OCI-LY1 (cell line): ENCODE measurements at regions not wholly inside any gene's neighbourhood (a gene's known extent, or its start where the extent isn't known, plus 50 kb on each side); places are given as distances from the start of the nearest gene placed in this dataset.
"Not testable (repeated sequence)": the region's sequence is repeated elsewhere in the genome, so short reads cannot be mapped to it uniquely, and the experiment has no call there.

Experiments
- H2AFZ ChIP-seq: fragments of 200-600 bp; sonication (generic), shearing (Covaris generic); 2 replicates; pipeline ENCODE4 v1.6.0; 2014; ENCODE audit warnings: antibody characterized with exemption, mild to moderate bottlenecking, low read length
- H3F3A ChIP-seq: fragments of 200-600 bp; sonication (generic), shearing (Covaris generic); 2 replicates; pipeline ENCODE4 v1.6.0; 2014; ENCODE audit warnings: mild to moderate bottlenecking, antibody characterized with exemption, low read length, moderate library complexity; ENCODE audit not compliant: insufficient read depth
- H3K27ac ChIP-seq: fragments of 200-600 bp; sonication (generic); 2 replicates; pipeline ENCODE4 v1.5.1; 2014; ENCODE audit warnings: low read length, mixed run types, mild to moderate bottlenecking, low read depth; ENCODE audit not compliant: poor library complexity, severe bottlenecking
- H3K27me3 ChIP-seq: fragments of 200-600 bp; sonication (generic); 2 replicates; pipeline ENCODE4 v1.6.0; 2014; ENCODE audit warnings: antibody characterized with exemption, mild to moderate bottlenecking, low read length, moderate library complexity; ENCODE audit not compliant: insufficient read depth
- H3K36me3 ChIP-seq: fragments of 200-600 bp; sonication (generic); 2 replicates; pipeline ENCODE4 v1.6.1; 2014; ENCODE audit warnings: mild to moderate bottlenecking, antibody characterized with exemption, low read length, moderate library complexity, mixed read lengths; ENCODE audit not compliant: insufficient read depth
- H3K4me1 ChIP-seq: fragments of 200-600 bp; sonication (generic); 2 replicates; pipeline ENCODE4 v1.5.1; 2014; ENCODE audit warnings: mild to moderate bottlenecking, low read length, moderate library complexity; ENCODE audit not compliant: insufficient read depth, severe bottlenecking
- H3K4me2 ChIP-seq: fragments of 200-600 bp; sonication (generic), shearing (Covaris generic); 2 replicates; pipeline ENCODE4 v1.6.1; 2014; ENCODE audit warnings: low read length
- H3K4me3 ChIP-seq: fragments of 200-600 bp; sonication (generic); 2 replicates; pipeline ENCODE4 v1.5.1; 2014; ENCODE audit warnings: low read length, low read depth, mild to moderate bottlenecking, mixed read lengths; ENCODE audit not compliant: poor library complexity, severe bottlenecking
- H3K79me2 ChIP-seq: fragments of 200-600 bp; shearing (Covaris generic); 2 replicates; pipeline ENCODE4 v1.6.1; 2016; ENCODE audit warnings: mixed run types, low read length, mixed read lengths; ENCODE audit not compliant: insufficient read depth
- H3K9ac ChIP-seq: fragments of 200-600 bp; sonication (generic), shearing (Covaris generic); 2 replicates; pipeline ENCODE4 v1.6.1; 2014; ENCODE audit warnings: mild to moderate bottlenecking, low read length, mixed read lengths
- H3K9me2 ChIP-seq: fragments of 200-600 bp; sonication (generic), shearing (Covaris generic); 2 replicates; pipeline ENCODE4 v1.6.1; 2014; ENCODE audit warnings: low read depth, mild to moderate bottlenecking, low read length, mixed read lengths
- H3K9me3 ChIP-seq: fragments of 200-600 bp; shearing (Covaris generic); 2 replicates; pipeline ENCODE4 v1.6.1; 2014; ENCODE audit warnings: low read length, mixed read lengths
- H4K20me1 ChIP-seq: fragments of 200-600 bp; sonication (generic), shearing (Covaris generic); 2 replicates; pipeline ENCODE4 v1.6.0; 2016; ENCODE audit warnings: mild to moderate bottlenecking, low read length; ENCODE audit not compliant: insufficient read depth
- EZH2 ChIP-seq: fragments of 200-600 bp; sonication (generic), shearing (Covaris generic); IDR thresholded peaks from 2 replicates; pipeline ENCODE4 v1.8.0; 2017; ENCODE audit warnings: borderline replicate concordance, mixed run types, mild to moderate bottlenecking, antibody characterized with exemption, low read length, moderate library complexity, mixed read lengths
- TF ChIP-seq, protein P1 (sequence below): fragments of 200-600 bp; sonication (generic), shearing (Covaris generic); IDR thresholded peaks from 2 replicates; pipeline ENCODE4 v1.5.1; 2017; ENCODE audit warnings: mild to moderate bottlenecking, antibody characterized with exemption, low read length, moderate library complexity, mixed read lengths

DNA sequence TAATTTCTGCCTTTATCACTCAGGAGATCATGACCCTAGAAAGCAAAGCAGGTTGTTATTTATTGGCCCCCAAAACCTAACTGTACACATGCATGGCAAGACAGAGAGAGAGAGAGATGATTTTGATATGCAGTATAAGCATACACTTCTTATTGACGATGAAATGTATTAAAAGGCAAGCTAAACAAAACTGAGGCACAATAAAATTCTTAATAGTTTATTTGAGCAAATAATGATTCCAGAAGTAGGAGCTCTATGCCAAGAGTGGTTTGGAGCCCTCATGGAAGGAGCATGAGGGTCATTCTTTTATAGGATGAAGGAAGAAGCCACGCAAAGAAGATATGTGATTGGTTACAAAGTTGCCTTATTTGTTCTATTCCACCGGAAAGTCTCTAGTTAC is 616.0 kb downstream of the FBXO15 start:
- H3K4me3 ChIP-seq: no peak overlapping the region
- H3K4me2 ChIP-seq: no peak overlapping the region
- no peaks in the 10 kb centered on the region for H3F3A ChIP-seq
- no peaks in the 10 kb centered on the region for H3K9me2 ChIP-seq
- no peaks in the 10 kb centered on the region for H3K9me3 ChIP-seq
- no peaks in the 10 kb centered on the region for H3K79me2 ChIP-seq
- TF ChIP-seq EZH2: no peak
- TF ChIP-seq, protein P1, sequence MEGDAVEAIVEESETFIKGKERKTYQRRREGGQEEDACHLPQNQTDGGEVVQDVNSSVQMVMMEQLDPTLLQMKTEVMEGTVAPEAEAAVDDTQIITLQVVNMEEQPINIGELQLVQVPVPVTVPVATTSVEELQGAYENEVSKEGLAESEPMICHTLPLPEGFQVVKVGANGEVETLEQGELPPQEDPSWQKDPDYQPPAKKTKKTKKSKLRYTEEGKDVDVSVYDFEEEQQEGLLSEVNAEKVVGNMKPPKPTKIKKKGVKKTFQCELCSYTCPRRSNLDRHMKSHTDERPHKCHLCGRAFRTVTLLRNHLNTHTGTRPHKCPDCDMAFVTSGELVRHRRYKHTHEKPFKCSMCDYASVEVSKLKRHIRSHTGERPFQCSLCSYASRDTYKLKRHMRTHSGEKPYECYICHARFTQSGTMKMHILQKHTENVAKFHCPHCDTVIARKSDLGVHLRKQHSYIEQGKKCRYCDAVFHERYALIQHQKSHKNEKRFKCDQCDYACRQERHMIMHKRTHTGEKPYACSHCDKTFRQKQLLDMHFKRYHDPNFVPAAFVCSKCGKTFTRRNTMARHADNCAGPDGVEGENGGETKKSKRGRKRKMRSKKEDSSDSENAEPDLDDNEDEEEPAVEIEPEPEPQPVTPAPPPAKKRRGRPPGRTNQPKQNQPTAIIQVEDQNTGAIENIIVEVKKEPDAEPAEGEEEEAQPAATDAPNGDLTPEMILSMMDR: no peak
- no peak overlapping the region for H3K9ac ChIP-seq
- no peak overlapping the region for H3K27ac ChIP-seq
- no peaks in the 10 kb centered on the region for H3K36me3 ChIP-seq
- H3K27me3 ChIP-seq: no peaks in the 10 kb centered on the region
- H2AFZ ChIP-seq: no peak overlapping the region
- H3K4me1 ChIP-seq: no peaks in the 10 kb centered on the region
- no peaks in the 10 kb centered on the region for H4K20me1 ChIP-seq

GRCh38 chr18:73528066-73528465 is 619.6 kb downstream of the FBXO15 start:
- H3K4me3 ChIP-seq: no peak overlapping the region
- H3K9me2 ChIP-seq: no peaks in the 10 kb centered on the region

GRCh38 chr18:73520229-73520628 is 627.4 kb downstream of the FBXO15 start:
- Histone ChIP-seq H2AFZ (no peak overlapping the region), H3K9me2 (no peaks in the 10 kb centered on the region), H3K4me3 (no peak overlapping the region), H3K27ac (no peak overlapping the region), H3K27me3 (no peaks in the 10 kb centered on the region), H3K79me2 (no peaks in the 10 kb centered on the region), H3K9me3 (no peaks in the 10 kb centered on the region), H4K20me1 (no peaks in the 10 kb centered on the region), H3K4me1 (no peaks in the 10 kb centered on the region), H3K4me2 (no peak overlapping the region), H3K36me3 (no peaks in the 10 kb centered on the region), H3F3A (no peaks in the 10 kb centered on the region), H3K9ac (no peak overlapping the region)
- TF ChIP-seq EZH2: no peak
- TF ChIP-seq, protein P1: peak; percentile 35

More at GRCh38 chr18:73528066-73528465, 619.6 kb downstream of the FBXO15 start:
- no peaks in the 10 kb centered on the region for H4K20me1 ChIP-seq
- H3K4me2 ChIP-seq: no peak overlapping the region
- H3K79me2 ChIP-seq: no peaks in the 10 kb centered on the region
- TF ChIP-seq EZH2: no peak
- TF ChIP-seq, protein P1: no peak
- no peaks in the 10 kb centered on the region for H3K9me3 ChIP-seq
- H3K36me3 ChIP-seq: no peaks in the 10 kb centered on the region
- H3K4me1 ChIP-seq: no peaks in the 10 kb centered on the region
- H2AFZ ChIP-seq: no peak overlapping the region
- H3F3A ChIP-seq: no peaks in the 10 kb centered on the region
- H3K27me3 ChIP-seq: no peaks in the 10 kb centered on the region
- no peak overlapping the region for H3K9ac ChIP-seq
- no peak overlapping the region for H3K27ac ChIP-seq

DNA sequence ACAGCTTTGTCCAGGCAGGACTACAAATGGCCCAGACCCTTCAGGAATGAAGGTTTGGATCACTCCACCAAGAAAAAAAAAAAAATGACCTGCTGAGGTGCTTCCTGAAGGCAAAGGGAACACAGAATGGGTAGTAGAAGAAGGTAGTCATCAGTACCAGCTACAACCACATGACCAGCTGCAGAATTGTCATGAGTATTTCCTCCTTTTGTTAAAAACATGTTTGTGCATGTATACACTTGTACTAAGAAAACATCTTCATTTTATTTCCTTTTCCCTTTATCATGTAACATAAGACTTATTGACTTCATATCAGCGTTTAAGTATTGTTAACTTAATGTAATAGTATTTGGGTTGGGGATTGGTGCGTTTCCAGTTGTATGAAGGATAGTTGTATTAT is 631.6 kb downstream of the FBXO15 start:
- H3K9me2 ChIP-seq, H3K4me3 ChIP-seq, H3K9me3 ChIP-seq, H3K36me3 ChIP-seq, H3K27me3 ChIP-seq, H3K9ac ChIP-seq, H2AFZ ChIP-seq, H3K27ac ChIP-seq, H3K4me1 ChIP-seq, H3K79me2 ChIP-seq, H4K20me1 ChIP-seq, H3K4me2 ChIP-seq, H3F3A ChIP-seq: not testable (repeated sequence)
